GM19193 (cell line): ENCODE measurements at regions not wholly inside any gene's neighbourhood (a gene's known extent, or its start where the extent isn't known, plus 50 kb on each side); places are given as distances from the start of the nearest gene placed in this dataset.

Experiments
- POLR2A ChIP-seq: IDR thresholded peaks from 4 replicates; pipeline ENCODE4 v1.6.1; 2011; ENCODE audit not compliant: insufficient read depth, insufficient read length; ENCODE audit errors: extremely low read depth

- no peak for TF ChIP-seq POLR2A
Measured at GRCh38 chr3:193843474-193844301, 250.7 kb downstream of the OPA1 start.

- TF ChIP-seq POLR2A, result no peak
Measured at GRCh38 chr3:193844472-193844871, 251.5 kb downstream of the OPA1 start.

GRCh38 chr3:193845144-193845543 lies 252.1 kb downstream of the OPA1 start:
- TF ChIP-seq POLR2A, result no peak

- no peak for TF ChIP-seq POLR2A
Measured at GRCh38 chr3:193846569-193846968, 253.6 kb downstream of the OPA1 start.

- no peak for TF ChIP-seq POLR2A
Measured at GRCh38 chr3:193847402-193847801, 254.4 kb downstream of the OPA1 start.

- TF ChIP-seq POLR2A, result no peak
Measured at GRCh38 chr3:193848547-193848946, 255.5 kb downstream of the OPA1 start.

GRCh38 chr3:193850084-193850619 lies 257.1 kb downstream of the OPA1 start:
- TF ChIP-seq POLR2A, result no peak

GRCh38 chr3:193851428-193851847 lies 258.4 kb downstream of the OPA1 start:
- TF ChIP-seq POLR2A, result no peak

GRCh38 chr3:193851941-193852674 lies 259.1 kb downstream of the OPA1 start:
- TF ChIP-seq POLR2A, result no peak

- no peak for TF ChIP-seq POLR2A
Measured at GRCh38 chr3:193852901-193853300, 259.9 kb downstream of the OPA1 start.

GRCh38 chr3:193853511-193854219 lies 260.7 kb downstream of the OPA1 start:
- no peak for TF ChIP-seq POLR2A

- TF ChIP-seq POLR2A, result no peak
Measured at GRCh38 chr3:193857996-193858395, 265.0 kb downstream of the OPA1 start.

GRCh38 chr3:193859195-193859594 lies 266.2 kb downstream of the OPA1 start:
- TF ChIP-seq POLR2A, result no peak

- TF ChIP-seq POLR2A, result no peak
Measured at GRCh38 chr3:193861012-193861411, 268.0 kb downstream of the OPA1 start.

- TF ChIP-seq POLR2A, result no peak
Measured at GRCh38 chr3:193862843-193863242, 269.8 kb downstream of the OPA1 start.

GRCh38 chr3:193863657-193864357 lies 270.8 kb downstream of the OPA1 start:
- no peak for TF ChIP-seq POLR2A
